Right lobe of liver (tissue), 4 donors: ENCODE measurements at regions not wholly inside any gene's neighbourhood (a gene's known extent, or its start where the extent isn't known, plus 50 kb on each side); places are given as distances from the start of the nearest gene placed in this dataset.

Source experiments
- POLR2A ChIP-seq: fragments of 450-650 bp; IDR thresholded peaks from one replicate; pipeline ENCODE4 v1.6.1; 2017; ENCODE audit warnings: antibody characterized with exemption, mild to moderate bottlenecking
- TF ChIP-seq, protein P1 (sequence below), 4 donors: fragments of 200-600 bp in 3 of 4; fragments of 450-650 bp in 1 of 4; IDR thresholded peaks; one replicate each; pipeline versions ENCODE4 v1.5.1 to v1.8.0; 2016 to 2022; ENCODE audit warnings: antibody characterized with exemption in 4 of 4, mild to moderate bottlenecking in 2 of 4
- donor health status: DM: no; HTN: no; CAD: no.
- donor health status: DM: no; HTN: no; CAD: no.
- donor health status: DM: no; HTN: yes; CAD: no.

DNA sequence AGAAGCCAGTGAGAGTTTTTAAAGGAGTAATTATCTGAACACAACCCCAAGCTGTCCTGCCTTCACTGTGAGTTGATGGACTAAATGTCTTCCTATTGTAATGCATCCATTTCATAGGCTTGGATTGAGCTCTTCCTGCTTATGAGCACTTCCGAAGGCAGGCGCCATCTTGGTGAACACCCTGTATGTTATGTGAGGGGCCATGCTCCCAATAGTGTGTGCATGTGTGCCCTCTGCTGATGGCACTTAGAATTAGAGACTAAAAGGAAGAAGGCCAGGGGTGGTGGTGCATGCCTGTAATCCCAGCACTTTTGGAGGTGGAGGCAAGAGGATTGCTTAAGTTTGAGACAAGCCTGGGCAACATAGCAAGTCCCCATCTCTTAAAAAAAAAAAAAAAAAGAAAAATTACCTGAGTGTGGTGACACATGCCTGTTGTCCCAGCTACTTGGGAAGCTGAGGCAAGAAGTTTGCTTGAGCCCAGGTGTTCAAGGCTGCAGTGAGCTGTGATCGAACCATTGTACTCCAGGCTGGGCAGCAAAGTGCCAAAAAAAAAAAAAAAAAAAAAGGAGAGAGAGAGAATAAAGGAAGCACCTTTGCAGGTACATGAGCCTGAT is 65.0 kb downstream of the C9orf152 start:
- TF ChIP-seq, protein P1, sequence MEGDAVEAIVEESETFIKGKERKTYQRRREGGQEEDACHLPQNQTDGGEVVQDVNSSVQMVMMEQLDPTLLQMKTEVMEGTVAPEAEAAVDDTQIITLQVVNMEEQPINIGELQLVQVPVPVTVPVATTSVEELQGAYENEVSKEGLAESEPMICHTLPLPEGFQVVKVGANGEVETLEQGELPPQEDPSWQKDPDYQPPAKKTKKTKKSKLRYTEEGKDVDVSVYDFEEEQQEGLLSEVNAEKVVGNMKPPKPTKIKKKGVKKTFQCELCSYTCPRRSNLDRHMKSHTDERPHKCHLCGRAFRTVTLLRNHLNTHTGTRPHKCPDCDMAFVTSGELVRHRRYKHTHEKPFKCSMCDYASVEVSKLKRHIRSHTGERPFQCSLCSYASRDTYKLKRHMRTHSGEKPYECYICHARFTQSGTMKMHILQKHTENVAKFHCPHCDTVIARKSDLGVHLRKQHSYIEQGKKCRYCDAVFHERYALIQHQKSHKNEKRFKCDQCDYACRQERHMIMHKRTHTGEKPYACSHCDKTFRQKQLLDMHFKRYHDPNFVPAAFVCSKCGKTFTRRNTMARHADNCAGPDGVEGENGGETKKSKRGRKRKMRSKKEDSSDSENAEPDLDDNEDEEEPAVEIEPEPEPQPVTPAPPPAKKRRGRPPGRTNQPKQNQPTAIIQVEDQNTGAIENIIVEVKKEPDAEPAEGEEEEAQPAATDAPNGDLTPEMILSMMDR (IDR thresholded peaks at IDR 0.05): no peak
- TF ChIP-seq POLR2A: no peak
